ENCODE measurements at regions not wholly inside any gene's neighbourhood (a gene's known extent, or its start where the extent isn't known, plus 50 kb on each side); places are given as distances from the start of the nearest gene placed in this dataset.

DNA sequence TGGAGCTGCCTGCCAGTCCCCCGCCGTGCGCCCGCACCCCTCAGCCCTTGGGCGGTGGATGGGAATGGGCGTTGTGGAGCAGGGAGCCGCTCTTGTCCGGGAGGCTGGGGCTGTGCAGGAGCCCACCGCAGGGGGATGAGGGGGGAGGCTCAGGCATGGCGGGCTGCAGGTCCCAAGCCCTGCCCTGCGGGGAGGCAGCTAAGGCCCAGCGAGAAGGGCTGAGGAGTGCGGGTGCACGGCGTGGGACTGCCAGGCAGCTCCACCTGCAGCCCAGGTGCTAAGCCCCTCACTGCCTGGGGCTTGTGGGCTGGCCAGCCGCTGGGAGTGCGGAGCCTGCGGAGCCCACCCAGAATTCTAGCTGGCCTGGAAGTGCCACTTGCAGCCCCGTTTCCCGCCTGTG lies 991.7 kb upstream of the ARRDC3 start (continued):
- TF ChIP-seq ZNF423 (CRISPR knock-in tag; IDR thresholded peaks at IDR 0.05) (no peak), ZNF317 (CRISPR knock-in tag; IDR thresholded peaks at IDR 0.05; ENCODE audit: borderline replicate concordance, low read depth) (no peak), STAT6 (CRISPR knock-in tag; conservative IDR thresholded peaks at IDR 0.05; ENCODE audit: low read depth) (no peak), KAT7 (CRISPR knock-in tag; IDR thresholded peaks at IDR 0.05; ENCODE audit: borderline replicate concordance) (no peak), MYBL2 (CRISPR knock-in tag; IDR thresholded peaks at IDR 0.05) (no peak), JAZF1 (CRISPR knock-in tag; IDR thresholded peaks at IDR 0.05) (no peak), ZNF138 (CRISPR knock-in tag; conservative IDR thresholded peaks at IDR 0.05) (no peak)

DNA sequence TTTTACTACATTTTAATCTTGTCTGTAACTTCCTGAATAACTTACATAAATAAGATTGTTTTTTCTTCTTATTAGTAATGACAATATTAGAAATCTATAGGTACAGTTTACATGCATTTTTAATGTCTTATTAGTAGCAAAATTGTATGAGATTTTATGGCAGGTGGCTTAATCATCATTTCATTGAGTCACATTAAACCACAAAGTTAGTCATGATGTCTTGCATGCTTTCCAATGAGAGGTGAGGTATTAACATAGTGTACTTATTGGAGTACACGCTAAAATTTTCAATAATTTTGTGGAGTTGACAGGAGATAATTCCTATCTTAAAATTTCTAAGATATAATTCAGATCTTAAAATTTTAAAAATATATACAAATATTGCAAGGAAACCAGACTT lies 989.6 kb upstream of the ARRDC3 start:
- no peak for DNase-seq (ENCODE audit: low spot score)
- ATAC-seq = no peak
- Mint-ChIP-seq H3K4me3 (no peak overlapping the region), H3K4me1 (peaks cover 11% of the 10 kb centered on the region), H3K36me3 (no peaks in the 10 kb centered on the region), H3K27me3 (ENCODE audit: low read depth) (no peaks in the 10 kb centered on the region), H3K9me3 (peaks cover 12% of the 10 kb centered on the region; the same call in 1 of the 2 replicates), H3K27ac (no peak overlapping the region)
- no peak for TF ChIP-seq ZNF281 (CRISPR knock-in tag; IDR thresholded peaks at IDR 0.05)
- TF ChIP-seq NFATC4 (CRISPR knock-in tag; IDR thresholded peaks at IDR 0.05) = no peak
- no peak for TF ChIP-seq JAZF1 (CRISPR knock-in tag; IDR thresholded peaks at IDR 0.05)
- no peak for TF ChIP-seq ZNF416 (CRISPR knock-in tag; IDR thresholded peaks at IDR 0.05)
- ChIA-PET CTCF (no interaction called here), POLR2A (no interaction called here)

- H3K4me1 Mint-ChIP-seq = peaks cover 11% of the 10 kb centered on the region
- CTCF ChIA-PET = no interaction called here
- POLR2A ChIA-PET = no interaction called here
- no peak for ATAC-seq
- DNase-seq (ENCODE audit: low spot score) = no peak
- no peaks in the 10 kb centered on the region for H3K36me3 Mint-ChIP-seq
- no peak overlapping the region for H3K4me3 Mint-ChIP-seq
- H3K27ac Mint-ChIP-seq = no peak overlapping the region; the same call in 1 of the 2 replicates
- H3K9me3 Mint-ChIP-seq = peaks cover 12% of the 10 kb centered on the region; the same call in 1 of the 2 replicates
- TF ChIP-seq SMAD4 (CRISPR knock-in tag; IDR thresholded peaks at IDR 0.05) (no peak), ESRRA (CRISPR knock-in tag; IDR thresholded peaks at IDR 0.05; ENCODE audit: borderline replicate concordance) (no peak), NR2C2 (CRISPR knock-in tag; IDR thresholded peaks at IDR 0.05) (no peak), FOXJ3 (CRISPR knock-in tag; IDR thresholded peaks at IDR 0.05; ENCODE audit: borderline replicate concordance) (no peak), GABPB1 (CRISPR knock-in tag; IDR thresholded peaks at IDR 0.05) (no peak), ZNF532 (CRISPR knock-in tag; IDR thresholded peaks at IDR 0.05; ENCODE audit: borderline replicate concordance) (no peak), NFATC4 (CRISPR knock-in tag; IDR thresholded peaks at IDR 0.05) (no peak)
- H3K27me3 Mint-ChIP-seq (ENCODE audit: low read depth) = no peaks in the 10 kb centered on the region
These were observed 988.7 kb upstream of the ARRDC3 start for GRCh38 chr5:92371889-92372235.
